Ovary (tissue), 7 donors: ENCODE measurements at regions not wholly inside any gene's neighbourhood (a gene's known extent, or its start where the extent isn't known, plus 50 kb on each side); places are given as distances from the start of the nearest gene placed in this dataset.

Experiments
- DNase-seq, 5 donors: peaks; one replicate each; pipeline ENCODE4 v3.0.0-alpha.2; 2019 to 2020
- H3K27ac ChIP-seq, 2 donors: fragments of 200-600 bp; one replicate each; pipeline versions ENCODE4 v1.5.1 to v1.8.0; 2019 to 2022
- H3K27me3 ChIP-seq: fragments of 200-600 bp; one replicate; pipeline ENCODE4 v1.8.0; 2022
- H3K36me3 ChIP-seq: fragments of 200-600 bp; sonication (generic); one replicate; pipeline ENCODE4 v1.5.1; 2019
- H3K4me1 ChIP-seq: one replicate; pipeline ENCODE4 v1.8.1; 2013; ENCODE audit warnings: mild to moderate bottlenecking, moderate library complexity; ENCODE audit not compliant: insufficient read depth
- H3K4me3 ChIP-seq: fragments of 200-600 bp; sonication (generic); one replicate; pipeline ENCODE4 v1.5.1; 2017
- H3K9me3 ChIP-seq, 2 donors: fragments of 200-600 bp in 1 of 2; sonication (generic) in 1 of 2; one replicate each; pipeline versions ENCODE4 v1.5.1 to v1.8.1; 2013 to 2019; ENCODE audit warnings: mild to moderate bottlenecking in 1 of 2, moderate library complexity in 1 of 2
- CTCF ChIP-seq, 3 donors: fragments of 450-650 bp in 2 of 3; fragments of 200-600 bp in 1 of 3; IDR thresholded peaks; one replicate each; pipeline versions ENCODE4 v1.5.1 to v1.8.0; 2016 to 2022; ENCODE audit warnings: antibody characterized with exemption in 3 of 3, mild to moderate bottlenecking in 1 of 3
- EP300 ChIP-seq: sonication (generic); formaldehyde crosslinking; IDR thresholded peaks from one replicate; pipeline ENCODE4 v1.6.1; 2017; ENCODE audit warnings: antibody characterized with exemption
- POLR2A ChIP-seq: fragments of 450-650 bp; IDR thresholded peaks from one replicate; pipeline ENCODE4 v1.6.1; 2017; ENCODE audit warnings: antibody characterized with exemption, mild to moderate bottlenecking, moderate library complexity
- WGBS, 3 donors: extraction: QIAGEN DNeasy Blood & Tissue Kit in 1 of 3; methylation state at CpG; one replicate each; pipeline versions ENCODE4 v1.1.5 to v1.1.7; 2013 to 2017; 5-methylcytosine and 5-hydroxymethylcytosine counted together
- intact Hi-C, 4 donors: fragments of 100-400 bp; cut with DNase I; formaldehyde crosslinking; loops; one replicate each; pipeline versions ENCODE4 v1.11.0 to v1.15.1; 2022 to 2023
- donor health status: DM: no; HTN: no; CAD: no; lungs with moderate emphysema.
- donor health status: DM: no; HTN: no; CAD: no.
- donor health status: Bipolar disorder and iron deficiency.
- donor health status: DM: no; HTN: no; CAD: no.
- donor health status: DM: yes; HTN: yes; CAD: no.

- H3K27ac ChIP-seq = no peak overlapping the region
- H3K4me3 ChIP-seq = no peak overlapping the region
- intact Hi-C loops = no loop called here
- no peaks in the 10 kb centered on the region for H3K9me3 ChIP-seq
- WGBS, 3 donors = 8 to 36% (median 18%) methylated on average over 4 of the region's 4 CpGs
- no peak for TF ChIP-seq EP300
- no peak for TF ChIP-seq CTCF (IDR thresholded peaks at IDR 0.05)
- no peak for TF ChIP-seq POLR2A
- no peak for DNase-seq
- H3K27me3 ChIP-seq = no peaks in the 10 kb centered on the region
- H3K36me3 ChIP-seq = no peaks in the 10 kb centered on the region
- no peaks in the 10 kb centered on the region for H3K4me1 ChIP-seq
These were observed 443.8 kb downstream of the HAO1 start for GRCh38 chr20:7496394-7496991.

- TF ChIP-seq POLR2A (no peak), CTCF (IDR thresholded peaks at IDR 0.05) (no peak), EP300 (no peak)
- intact Hi-C loops = no loop called here
- 88 to 93% (median 90%) methylated on average over 1 of the region's 1 CpG for WGBS, 3 donors
These were observed 442.3 kb downstream of the HAO1 start for GRCh38 chr20:7497985-7498384.

DNA sequence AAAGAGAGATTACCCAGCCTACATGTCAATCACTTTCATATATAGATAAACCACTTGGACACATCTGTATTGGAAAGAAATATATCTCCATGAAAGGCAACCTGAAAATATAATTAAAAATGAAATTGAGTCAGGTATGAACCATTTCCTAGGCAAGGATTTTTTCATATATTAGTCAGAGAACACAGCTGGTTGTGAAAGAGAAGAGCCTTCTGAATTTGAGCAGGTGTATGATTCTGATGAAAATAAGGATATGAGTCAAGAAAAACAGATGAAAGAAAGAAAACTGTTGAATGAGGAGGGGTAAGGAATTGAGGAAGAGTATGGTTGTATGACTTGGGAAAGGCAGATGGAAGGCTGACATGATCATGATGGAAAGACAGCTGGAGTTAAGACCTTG lies 441.1 kb downstream of the HAO1 start:
- no peak for TF ChIP-seq POLR2A
- no peak for TF ChIP-seq CTCF (IDR thresholded peaks at IDR 0.05)
- no peak for TF ChIP-seq EP300
- no peak for DNase-seq
- Histone ChIP-seq H3K27ac (no peak overlapping the region), H3K36me3 (no peaks in the 10 kb centered on the region), H3K4me1 (no peaks in the 10 kb centered on the region), H3K4me3 (no peak overlapping the region), H3K27me3 (no peaks in the 10 kb centered on the region), H3K9me3 (no peaks in the 10 kb centered on the region)
- intact Hi-C loops = no loop called here

More at GRCh38 chr20:7497985-7498384, 442.3 kb downstream of the HAO1 start:
- H3K4me3 ChIP-seq = no peak overlapping the region
- DNase-seq = no peak
- no peaks in the 10 kb centered on the region for H3K4me1 ChIP-seq
- no peaks in the 10 kb centered on the region for H3K9me3 ChIP-seq
- no peak overlapping the region for H3K27ac ChIP-seq
- H3K36me3 ChIP-seq = no peaks in the 10 kb centered on the region
- no peaks in the 10 kb centered on the region for H3K27me3 ChIP-seq

GRCh38 chr20:7500231-7500663 lies 440.0 kb downstream of the HAO1 start:
- TF ChIP-seq POLR2A = no peak
- no peak for TF ChIP-seq CTCF (IDR thresholded peaks at IDR 0.05)
- TF ChIP-seq EP300 = no peak
- H3K4me3 ChIP-seq = no peak overlapping the region
- H3K27me3 ChIP-seq = no peaks in the 10 kb centered on the region
- H3K9me3 ChIP-seq = no peaks in the 10 kb centered on the region
- H3K36me3 ChIP-seq = no peaks in the 10 kb centered on the region
- WGBS, 3 donors = 64 to 78% (median 75%) methylated on average over 1 of the region's 1 CpG
- intact Hi-C loops = no loop called here
- no peak for DNase-seq
- no peaks in the 10 kb centered on the region for H3K4me1 ChIP-seq
- H3K27ac ChIP-seq = no peak overlapping the region
